H1 (cell line): ENCODE measurements at regions not wholly inside any gene's neighbourhood (a gene's known extent, or its start where the extent isn't known, plus 50 kb on each side); places are given as distances from the start of the nearest gene placed in this dataset.

ENCODE experiments used
- ATF2 ChIP-seq: IDR thresholded peaks from 2 replicates; pipeline ENCODE4 v1.6.1; 2012; ENCODE audit warnings: low read length, inconsistent platforms
- CHD1 ChIP-seq: IDR thresholded peaks from 2 replicates; pipeline ENCODE4 v1.6.1; 2012; ENCODE audit warnings: low read depth, low read length, improper control_type of control experiment
- TF ChIP-seq, protein P1 (sequence below): fragments of 300-600 bp; sonication (generic); IDR thresholded peaks from 2 replicates; pipeline ENCODE4 v1.7.1; 2012; ENCODE audit warnings: low read length, moderate library complexity, mild to moderate bottlenecking, inconsistent platforms; ENCODE audit not compliant: insufficient replicate concordance

- TF ChIP-seq, protein P1, sequence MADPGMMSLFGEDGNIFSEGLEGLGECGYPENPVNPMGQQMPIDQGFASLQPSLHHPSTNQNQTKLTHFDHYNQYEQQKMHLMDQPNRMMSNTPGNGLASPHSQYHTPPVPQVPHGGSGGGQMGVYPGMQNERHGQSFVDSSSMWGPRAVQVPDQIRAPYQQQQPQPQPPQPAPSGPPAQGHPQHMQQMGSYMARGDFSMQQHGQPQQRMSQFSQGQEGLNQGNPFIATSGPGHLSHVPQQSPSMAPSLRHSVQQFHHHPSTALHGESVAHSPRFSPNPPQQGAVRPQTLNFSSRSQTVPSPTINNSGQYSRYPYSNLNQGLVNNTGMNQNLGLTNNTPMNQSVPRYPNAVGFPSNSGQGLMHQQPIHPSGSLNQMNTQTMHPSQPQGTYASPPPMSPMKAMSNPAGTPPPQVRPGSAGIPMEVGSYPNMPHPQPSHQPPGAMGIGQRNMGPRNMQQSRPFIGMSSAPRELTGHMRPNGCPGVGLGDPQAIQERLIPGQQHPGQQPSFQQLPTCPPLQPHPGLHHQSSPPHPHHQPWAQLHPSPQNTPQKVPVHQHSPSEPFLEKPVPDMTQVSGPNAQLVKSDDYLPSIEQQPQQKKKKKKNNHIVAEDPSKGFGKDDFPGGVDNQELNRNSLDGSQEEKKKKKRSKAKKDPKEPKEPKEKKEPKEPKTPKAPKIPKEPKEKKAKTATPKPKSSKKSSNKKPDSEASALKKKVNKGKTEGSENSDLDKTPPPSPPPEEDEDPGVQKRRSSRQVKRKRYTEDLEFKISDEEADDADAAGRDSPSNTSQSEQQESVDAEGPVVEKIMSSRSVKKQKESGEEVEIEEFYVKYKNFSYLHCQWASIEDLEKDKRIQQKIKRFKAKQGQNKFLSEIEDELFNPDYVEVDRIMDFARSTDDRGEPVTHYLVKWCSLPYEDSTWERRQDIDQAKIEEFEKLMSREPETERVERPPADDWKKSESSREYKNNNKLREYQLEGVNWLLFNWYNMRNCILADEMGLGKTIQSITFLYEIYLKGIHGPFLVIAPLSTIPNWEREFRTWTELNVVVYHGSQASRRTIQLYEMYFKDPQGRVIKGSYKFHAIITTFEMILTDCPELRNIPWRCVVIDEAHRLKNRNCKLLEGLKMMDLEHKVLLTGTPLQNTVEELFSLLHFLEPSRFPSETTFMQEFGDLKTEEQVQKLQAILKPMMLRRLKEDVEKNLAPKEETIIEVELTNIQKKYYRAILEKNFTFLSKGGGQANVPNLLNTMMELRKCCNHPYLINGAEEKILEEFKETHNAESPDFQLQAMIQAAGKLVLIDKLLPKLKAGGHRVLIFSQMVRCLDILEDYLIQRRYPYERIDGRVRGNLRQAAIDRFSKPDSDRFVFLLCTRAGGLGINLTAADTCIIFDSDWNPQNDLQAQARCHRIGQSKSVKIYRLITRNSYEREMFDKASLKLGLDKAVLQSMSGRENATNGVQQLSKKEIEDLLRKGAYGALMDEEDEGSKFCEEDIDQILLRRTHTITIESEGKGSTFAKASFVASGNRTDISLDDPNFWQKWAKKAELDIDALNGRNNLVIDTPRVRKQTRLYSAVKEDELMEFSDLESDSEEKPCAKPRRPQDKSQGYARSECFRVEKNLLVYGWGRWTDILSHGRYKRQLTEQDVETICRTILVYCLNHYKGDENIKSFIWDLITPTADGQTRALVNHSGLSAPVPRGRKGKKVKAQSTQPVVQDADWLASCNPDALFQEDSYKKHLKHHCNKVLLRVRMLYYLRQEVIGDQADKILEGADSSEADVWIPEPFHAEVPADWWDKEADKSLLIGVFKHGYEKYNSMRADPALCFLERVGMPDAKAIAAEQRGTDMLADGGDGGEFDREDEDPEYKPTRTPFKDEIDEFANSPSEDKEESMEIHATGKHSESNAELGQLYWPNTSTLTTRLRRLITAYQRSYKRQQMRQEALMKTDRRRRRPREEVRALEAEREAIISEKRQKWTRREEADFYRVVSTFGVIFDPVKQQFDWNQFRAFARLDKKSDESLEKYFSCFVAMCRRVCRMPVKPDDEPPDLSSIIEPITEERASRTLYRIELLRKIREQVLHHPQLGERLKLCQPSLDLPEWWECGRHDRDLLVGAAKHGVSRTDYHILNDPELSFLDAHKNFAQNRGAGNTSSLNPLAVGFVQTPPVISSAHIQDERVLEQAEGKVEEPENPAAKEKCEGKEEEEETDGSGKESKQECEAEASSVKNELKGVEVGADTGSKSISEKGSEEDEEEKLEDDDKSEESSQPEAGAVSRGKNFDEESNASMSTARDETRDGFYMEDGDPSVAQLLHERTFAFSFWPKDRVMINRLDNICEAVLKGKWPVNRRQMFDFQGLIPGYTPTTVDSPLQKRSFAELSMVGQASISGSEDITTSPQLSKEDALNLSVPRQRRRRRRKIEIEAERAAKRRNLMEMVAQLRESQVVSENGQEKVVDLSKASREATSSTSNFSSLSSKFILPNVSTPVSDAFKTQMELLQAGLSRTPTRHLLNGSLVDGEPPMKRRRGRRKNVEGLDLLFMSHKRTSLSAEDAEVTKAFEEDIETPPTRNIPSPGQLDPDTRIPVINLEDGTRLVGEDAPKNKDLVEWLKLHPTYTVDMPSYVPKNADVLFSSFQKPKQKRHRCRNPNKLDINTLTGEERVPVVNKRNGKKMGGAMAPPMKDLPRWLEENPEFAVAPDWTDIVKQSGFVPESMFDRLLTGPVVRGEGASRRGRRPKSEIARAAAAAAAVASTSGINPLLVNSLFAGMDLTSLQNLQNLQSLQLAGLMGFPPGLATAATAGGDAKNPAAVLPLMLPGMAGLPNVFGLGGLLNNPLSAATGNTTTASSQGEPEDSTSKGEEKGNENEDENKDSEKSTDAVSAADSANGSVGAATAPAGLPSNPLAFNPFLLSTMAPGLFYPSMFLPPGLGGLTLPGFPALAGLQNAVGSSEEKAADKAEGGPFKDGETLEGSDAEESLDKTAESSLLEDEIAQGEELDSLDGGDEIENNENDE: no peak
- TF ChIP-seq CHD1: no peak
- no peak for TF ChIP-seq ATF2
- TF ChIP-seq, all 59 proteins: peak for 0
Measured at GRCh38 chr2:19607400-19607799, 249.0 kb upstream of the OSR1 start (continued).
